ENCODE measurements at regions not wholly inside any gene's neighbourhood (a gene's known extent, or its start where the extent isn't known, plus 50 kb on each side); places are given as distances from the start of the nearest gene placed in this dataset.
"Not testable (repeated sequence)": the region's sequence is repeated elsewhere in the genome, so short reads cannot be mapped to it uniquely, and the experiment has no call there.

DNA sequence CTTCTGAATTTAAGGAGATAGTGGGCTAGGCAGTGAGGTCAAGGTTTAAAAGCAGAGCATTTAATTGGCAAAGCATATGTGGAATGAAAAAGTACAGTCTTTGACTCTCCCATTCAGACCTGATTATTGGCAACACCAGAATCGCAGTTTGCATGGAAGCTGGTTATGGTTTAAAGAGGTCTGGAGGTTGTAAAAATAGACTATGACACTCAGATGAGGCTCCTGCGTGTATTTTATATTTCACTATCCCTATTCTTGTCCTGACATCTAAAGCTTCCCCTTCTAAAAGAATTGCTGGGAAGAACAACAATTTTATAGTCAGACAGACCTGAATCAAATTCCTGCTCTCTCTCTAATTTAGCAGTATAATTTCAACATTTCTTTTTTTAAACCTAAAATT is 302.9 kb downstream of the PCDH7 start:
- no peak for DNase-seq

DNA sequence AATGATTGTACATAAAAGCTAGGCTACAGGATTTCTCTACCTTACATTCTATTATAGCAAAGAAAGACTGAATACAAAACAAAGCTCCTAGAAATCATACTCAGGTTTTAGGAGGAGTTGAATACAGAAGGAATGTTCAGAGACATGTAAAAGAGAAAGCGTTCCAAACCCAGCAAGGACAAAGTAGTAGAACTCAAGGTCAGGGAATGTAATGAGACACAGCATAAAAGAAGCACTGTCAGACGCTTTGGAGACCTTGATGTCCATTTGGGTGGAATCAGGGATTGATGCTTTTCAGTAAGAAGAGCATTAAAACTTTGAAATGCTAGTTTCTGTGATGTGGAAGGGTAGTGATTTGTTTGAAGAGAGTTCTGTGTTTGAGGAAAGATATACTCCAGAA is 303.6 kb downstream of the PCDH7 start:
- no peak for DNase-seq

DNA sequence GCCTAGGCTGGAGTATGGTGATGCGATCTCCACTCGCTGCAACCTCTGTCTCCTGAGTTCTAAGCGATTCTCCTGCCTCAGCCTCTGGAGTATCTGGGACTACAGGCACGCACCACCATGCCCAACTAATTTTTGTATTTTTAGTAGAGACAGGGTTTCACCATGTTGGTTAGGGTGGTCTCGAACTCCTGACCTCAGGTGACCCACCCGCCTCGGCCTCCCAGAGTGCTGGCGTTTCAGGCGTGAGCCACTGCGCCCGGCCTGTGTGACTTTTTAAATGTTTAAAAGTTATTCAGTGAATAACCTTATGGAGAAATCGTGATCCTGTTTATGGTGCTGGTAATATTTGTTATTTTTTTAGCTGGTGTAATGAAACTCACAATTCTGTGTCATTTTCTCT is 304.6 kb downstream of the PCDH7 start:
- DNase-seq: not testable (repeated sequence)

DNA sequence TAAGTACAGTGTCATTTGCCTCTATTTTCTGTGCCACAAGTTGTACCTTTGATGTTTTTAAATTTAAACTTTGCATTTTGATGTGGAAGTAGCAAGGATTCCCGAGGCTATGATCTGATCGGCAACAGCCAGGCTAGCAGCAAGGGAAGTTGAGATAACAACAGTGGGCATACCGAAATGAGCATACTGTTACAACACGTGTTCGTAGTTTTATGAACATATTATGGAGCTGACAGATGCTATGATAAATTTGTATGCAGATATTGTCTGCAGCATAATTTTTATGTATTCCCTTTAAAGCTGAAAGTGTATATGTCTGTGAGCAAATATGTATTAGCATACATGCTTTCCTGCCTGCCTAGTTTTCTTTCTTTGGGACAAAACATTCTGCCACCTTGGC is 306.1 kb downstream of the PCDH7 start:
- no peak for DNase-seq

DNA sequence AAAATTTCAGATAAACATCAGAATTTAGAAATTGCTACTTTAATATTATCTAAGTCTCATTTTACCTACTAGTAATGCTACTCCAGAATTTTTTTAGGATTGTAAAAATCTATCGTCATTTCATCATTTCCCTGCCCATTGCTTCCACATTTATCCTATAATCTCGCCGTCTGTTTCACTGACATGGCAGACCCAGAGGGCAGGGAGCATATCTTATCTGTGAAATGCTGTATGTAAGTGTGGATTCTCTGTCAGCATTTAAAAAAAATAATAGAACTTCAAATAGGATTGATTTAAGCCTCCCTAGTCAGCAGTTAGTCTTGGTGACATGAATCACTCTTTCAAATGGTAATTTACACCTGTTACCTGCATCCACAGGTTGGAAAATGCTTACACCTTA is 314.4 kb downstream of the PCDH7 start:
- no peak for DNase-seq

DNA sequence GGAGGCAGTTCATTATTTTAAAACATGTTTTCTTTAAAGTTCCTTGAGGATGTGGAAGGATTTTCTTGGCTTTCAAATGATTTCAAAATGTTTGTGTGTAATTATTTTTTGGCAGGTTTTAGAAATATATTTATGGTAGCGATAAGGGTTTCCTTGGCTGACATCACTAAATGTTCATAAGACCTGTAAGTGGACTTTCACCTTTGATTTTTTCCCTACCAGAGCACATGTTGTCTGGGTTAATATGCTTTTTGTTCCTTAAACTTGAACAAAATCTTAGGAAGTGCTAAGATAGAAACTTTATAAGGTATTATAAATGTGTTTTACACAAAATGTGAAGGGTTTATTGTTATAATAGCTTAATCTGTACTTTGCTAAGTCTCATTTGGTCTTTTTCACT is 315.6 kb downstream of the PCDH7 start:
- no peak for DNase-seq

DNA sequence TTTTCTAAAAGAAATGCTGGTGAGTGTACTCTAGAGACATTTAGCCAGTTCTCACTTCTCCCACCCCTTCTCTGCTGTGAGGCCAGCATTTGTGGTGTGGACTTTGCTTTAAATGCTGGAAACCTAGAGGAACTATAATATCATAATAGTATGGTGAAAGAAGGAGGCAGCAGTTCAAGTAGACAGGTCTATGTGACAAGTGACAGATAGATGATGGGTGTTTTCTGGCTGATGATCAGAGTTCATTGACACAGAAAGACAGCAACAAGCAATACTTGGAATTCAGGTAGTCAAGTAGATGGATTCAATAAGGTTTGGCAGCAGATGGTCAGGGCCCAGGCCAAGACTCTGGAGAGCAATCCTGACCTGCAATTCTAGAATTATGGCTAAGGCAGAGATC is 317.5 kb downstream of the PCDH7 start:
- DNase-seq: no peak

DNA sequence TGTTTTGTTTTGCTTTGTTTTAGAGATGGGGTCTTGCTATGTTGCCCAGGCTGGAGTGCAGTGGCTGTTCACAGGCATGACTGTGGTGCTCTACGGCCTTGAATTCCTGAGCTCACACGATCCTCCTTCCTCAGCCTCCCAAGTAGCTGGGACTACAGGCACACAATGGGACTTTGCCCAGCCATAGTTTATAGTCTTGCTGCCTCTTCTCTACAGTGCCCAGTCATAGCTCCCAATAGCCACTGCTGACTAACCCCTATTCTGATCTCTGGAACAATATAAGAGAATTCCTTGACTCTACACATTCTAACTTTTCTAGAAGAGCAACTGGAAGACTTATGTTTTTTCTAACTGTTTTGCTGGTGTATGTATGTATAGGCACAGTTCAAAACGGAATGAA is 319.2 kb downstream of the PCDH7 start:
- no peak for DNase-seq

DNA sequence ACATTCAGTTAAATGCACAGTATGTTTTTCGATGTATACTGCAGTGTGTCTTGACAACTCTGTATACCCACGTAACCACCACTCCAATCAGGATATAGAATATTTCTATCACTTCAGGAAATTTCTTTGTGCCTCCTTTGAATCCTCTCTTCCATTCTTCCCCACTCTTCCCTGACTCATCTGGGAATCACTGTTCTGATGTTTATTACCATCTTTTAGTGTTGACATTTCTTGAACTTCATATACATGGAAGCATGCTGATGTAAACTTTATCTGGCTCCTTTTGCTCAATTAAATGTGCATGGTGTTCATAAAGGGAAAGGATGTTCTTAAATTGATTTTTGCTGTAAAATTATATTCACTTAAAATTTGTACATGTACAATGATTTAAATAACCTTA is 319.9 kb downstream of the PCDH7 start:
- no peak for DNase-seq

DNA sequence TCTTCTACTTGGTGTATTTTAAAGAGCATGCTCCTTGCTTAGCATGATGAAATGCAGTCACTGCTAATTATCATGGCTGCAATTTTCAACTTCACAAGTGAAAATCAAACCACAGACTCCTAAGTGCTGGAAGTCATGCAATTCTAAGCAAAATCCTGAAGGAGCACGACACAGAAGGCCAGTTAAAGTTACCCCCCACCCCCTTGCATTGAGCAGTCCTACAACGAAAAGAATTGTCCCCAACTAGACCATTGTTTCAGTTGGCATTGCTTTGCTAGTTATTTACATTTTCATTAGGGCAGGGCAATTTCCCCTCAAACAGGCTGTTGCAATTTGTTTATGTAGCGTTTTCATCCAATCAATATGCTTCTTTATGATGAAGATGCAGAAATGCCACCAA is 321.2 kb downstream of the PCDH7 start:
- DNase-seq: no peak

DNA sequence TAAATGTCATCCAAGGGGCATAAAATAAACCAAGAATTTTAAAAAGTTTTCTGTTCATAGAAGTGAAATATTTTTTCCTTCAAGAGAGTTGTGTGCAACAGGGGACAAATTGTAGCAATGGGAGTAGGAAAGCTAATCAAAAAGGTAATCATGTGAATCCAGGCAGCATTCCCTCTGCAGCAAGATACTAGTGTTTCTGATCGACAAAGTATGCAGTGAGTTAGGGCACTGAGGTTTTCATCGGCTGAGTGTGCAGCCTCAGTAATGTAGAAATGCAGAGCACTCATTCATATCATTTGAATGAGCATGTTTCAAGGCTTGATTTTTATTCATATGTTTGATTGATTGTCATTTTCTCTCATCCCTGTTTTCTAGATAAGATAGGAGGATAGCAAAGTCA is 321.7 kb downstream of the PCDH7 start:
- DNase-seq: no peak

DNA sequence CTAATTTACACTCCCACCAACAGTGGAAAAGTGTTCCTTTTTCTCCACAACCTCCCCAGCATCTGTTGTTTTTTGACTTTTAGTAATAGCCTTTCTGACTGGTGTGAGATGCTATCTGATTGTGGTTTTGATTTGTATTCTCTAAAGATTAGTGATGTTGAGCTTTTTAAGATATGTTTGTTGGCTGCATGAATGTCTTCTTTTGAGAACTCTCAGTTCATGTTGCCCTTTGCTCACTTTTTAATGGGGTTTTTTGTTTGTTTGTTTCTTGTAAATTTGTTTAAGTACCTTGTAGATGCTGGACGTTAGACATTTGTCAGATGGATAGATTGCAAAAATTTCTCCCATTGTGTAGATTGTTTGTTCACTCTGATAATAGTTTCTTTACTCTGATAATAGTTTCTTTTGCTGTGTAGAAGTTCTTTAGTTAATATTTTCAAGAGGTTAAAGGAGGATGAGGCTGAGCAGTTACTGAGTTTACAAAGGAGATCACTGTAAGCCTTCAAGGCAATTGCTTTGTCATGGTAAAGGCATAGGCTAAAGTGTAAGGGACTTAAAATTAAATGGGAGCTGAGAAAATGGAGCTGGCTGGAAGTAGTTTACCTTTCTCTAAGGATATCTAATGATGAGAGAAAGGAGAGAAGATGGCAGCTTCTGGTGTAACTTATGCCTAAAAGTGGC is 323.4 kb downstream of the PCDH7 start:
- DNase-seq: no peak

DNA sequence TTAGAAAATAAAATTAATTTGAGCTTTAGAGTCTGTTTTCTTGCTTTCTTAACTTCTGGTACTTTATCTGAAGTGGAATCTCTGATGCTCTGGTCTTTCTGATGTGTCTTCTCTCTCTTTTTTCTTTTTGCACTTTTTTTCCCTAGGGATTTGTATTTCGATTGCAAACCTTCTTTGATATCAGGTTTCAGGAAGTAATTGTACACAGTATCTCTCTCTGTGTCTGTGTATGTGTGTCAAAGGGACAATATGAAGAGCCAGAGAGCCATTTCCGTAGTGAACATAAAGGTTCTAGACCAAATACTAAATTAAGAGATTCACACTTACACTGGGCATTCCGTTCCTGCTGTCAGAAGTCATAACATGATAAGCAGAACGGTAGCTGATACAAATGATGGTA is 325.0 kb downstream of the PCDH7 start:
- no peak for DNase-seq

DNA sequence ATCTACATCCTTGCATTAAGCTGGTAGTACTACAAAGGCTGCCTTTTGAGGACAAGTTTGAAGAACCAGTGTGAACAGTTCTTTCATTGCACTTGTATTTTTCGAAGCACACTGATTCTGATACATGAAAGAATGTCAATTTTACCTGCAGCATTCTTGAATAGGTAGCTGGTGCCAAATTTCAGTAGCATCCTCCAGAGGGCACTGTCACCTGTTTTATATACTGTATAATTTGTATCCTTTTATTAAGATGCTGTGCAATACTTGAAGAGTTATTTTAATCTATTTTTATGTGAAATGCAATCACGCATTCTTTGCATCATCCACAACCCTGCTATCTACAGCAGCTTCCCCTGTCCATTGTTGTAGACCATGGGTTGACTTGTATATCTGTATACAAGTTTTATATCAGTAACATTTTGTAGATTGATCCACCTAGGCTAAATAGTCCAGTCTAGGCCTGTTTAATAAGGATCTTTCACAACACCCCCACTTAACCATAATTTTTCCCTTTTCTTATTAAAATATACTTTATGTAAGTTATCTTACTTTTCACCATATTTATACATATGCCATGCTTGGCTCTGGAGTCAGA is 325.7 kb downstream of the PCDH7 start:
- peak; percentile 8 for DNase-seq

DNA sequence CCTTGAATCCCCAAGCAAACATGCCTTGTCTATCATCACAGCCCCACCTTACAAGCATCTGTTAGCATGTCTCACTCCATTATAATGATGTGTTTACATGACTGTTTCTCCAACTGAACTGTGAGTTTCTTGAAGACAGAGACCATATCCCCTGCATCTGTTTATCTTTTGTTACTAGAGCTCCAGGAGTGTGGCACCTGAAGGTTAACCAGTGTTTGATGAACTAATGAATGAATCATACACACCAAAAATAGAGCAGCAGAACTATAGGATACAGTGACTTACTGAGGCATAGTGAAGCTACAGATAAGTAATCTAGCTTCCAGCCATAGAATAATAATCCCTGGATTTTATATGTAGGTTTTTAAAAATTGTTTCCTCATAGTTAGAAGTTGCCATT is 331.0 kb downstream of the PCDH7 start:
- no peak for DNase-seq

DNA sequence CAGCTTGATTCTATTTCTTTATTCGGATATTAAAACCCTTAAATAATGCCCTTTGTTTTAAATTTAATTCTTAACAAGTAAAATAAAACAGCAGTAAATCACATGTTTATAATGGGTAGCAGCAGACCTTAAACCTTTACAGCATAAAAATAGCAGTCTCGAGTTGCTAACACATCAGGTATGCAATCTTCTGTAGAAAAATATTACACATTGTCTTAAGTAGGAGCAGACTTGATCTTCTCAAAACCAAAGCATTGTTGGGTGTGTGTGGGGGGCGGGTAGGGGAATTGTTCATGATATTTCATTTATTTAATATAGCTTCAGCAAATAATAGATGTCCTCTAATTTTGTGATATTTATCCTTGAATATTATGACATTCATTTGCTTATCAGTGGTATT is 331.4 kb downstream of the PCDH7 start:
- no peak for DNase-seq

DNA sequence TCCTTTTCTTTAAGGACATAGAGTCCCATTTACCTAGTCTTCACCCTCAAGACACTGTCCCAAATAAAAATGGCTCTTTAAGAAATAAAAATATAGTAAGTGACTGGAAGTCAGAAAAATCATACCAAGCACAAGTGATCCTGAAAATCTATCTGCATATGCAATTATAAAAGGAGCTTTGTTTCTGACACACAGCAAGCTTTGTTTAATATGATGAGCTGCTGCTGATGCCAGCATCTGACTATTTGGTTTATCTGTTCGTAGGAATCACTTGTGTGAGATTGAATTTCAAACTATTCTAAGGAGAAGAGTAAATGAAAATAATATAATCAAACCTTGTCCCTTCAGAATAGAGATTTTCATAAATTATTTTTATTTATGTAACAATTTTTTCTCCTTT is 332.4 kb downstream of the PCDH7 start:
- no peak for DNase-seq

DNA sequence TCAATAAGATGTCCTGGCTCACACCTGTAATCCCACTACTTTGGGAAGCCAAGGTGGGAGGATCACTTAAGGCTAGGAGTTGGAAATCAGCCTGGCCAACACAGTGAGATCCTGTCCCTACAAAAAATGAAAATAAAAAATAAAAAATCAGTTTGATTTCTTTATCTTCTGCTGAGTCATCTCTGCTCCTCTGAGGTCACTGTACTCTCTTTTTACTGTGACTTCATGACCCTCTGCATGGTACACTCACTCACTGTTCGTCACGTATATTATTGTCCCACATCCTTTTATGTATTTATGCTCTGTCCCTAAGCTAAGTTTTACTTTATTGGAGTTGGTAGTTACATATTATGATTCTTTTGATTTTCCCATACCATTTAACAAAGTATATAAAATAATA is 333.3 kb downstream of the PCDH7 start:
- DNase-seq: no peak

DNA sequence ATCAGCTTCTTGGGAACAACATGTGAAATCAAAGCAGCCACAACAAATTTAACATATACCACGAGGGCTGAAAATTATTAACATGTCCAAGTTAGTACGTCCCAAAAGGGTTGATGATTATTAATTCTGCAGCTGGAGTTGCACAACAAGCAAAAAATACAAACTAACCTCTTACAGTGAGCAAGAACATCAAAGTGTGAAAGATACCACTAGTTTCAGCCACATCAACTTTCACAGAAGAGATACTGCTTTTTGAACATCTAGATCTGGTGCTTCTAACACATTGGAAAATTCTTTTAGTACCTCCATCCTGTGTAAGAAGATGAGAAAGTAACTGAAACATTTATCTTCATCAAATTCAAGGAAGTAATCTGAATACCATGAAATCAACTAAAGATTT is 334.1 kb downstream of the PCDH7 start:
- DNase-seq: no peak

DNA sequence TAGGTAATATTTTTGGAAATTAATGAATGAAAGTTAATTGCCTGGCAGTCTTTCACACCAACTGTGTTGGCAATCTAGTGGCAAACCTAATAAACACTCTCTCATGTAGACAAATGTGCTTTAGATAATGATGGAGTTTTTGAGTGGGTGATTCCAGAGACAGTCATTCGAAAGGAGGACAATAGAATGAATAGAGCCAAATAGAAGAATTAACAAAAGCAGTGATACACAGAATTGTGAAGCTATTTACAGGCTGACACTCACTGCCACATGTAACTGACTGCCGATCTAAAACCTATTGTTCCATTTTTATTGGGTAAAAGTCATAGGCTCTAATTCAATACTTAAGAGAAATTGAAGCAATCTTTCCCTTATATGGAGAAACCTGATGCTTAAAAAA is 338.5 kb downstream of the PCDH7 start:
- no peak for DNase-seq

DNA sequence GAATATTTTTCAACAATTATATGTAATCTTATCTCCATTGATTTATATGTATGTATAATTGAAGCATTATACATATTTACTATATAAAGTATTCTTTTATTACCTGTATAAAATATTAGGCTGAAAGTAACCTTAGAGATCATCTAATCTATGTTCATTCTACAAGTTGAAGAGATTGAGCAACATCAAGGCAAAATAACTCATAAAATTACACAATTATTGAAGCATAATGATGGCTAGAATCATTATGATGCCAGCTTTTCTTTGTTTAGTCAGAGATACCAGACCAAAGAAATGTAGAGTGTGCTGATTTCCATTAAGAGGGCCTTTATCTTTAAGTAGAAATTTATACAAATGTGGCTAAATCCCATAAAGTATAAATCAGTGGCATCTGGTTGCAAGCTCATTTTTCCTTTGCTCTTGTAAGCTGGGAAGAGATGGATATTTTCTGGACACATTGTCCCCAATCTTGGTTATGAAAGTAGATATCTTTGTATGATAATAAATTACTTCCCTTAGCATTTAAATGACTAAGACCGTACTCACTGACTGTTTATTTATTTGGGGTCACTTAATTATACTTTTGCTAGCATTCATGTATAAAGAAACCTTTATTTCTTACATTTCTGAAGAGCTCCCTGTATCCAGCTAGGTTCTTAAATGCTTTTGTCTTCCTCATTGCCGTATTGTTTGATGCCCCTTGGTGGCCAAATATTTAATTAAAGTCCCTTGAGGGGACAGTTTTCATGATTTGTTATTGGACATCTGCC is 339.8 kb downstream of the PCDH7 start:
- DNase-seq: no peak

DNA sequence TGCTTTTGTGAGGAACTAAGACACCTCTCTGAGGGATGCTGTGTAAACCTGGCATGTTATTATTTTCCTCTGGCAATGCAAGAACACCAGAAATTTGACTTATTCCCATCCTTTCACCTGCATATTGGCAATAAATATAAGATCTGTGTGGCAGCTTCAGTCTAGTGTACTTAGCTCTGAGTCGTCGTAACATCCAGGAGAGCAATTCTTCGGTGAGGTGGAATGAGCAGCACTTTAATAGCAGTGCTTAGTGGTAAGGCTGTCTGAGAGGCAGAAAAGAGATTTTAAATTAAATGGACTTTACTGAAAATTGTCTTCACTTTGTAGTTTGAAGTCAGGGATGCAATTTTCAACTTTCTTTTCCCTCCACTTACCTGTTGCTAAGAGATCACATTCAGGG is 344.9 kb downstream of the PCDH7 start:
- no peak for DNase-seq

DNA sequence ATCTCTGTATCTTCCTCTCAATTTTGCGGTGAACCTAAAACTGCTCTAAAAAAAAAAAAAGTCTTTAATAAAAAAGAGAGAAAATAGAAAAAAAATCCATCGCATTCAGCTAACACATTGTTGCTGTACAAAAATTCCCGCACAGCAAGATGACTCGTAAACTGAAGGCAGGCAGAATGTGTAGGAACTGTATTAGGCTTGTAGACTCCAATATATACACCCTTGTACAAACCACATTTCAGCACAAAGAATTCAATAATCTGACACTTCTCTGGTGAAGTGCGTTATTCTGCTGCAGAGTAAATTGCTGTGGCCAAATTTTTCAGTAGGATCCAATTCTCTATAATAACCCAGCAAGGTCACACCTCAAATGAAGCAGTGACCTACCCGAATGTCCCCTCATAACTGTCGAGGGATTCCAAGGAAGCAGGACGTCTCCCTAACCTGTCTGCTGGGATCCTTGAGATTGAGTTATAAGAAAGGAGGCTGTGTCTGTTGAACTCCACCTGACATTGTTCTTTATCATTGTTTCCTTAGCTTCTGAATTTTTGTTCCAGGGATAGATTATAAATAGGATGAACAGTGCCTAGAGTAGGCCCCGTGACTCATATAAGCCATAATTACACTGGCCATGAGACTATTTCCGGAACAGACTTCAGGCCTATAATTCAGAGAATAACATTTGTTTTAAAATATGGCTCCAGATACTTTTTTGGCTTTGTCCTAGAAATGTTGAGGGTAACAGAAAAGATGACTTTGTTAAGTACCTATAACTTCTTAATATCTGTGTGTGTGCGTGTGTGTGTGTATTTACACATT is 348.3 kb downstream of the PCDH7 start:
- no peak for DNase-seq

DNA sequence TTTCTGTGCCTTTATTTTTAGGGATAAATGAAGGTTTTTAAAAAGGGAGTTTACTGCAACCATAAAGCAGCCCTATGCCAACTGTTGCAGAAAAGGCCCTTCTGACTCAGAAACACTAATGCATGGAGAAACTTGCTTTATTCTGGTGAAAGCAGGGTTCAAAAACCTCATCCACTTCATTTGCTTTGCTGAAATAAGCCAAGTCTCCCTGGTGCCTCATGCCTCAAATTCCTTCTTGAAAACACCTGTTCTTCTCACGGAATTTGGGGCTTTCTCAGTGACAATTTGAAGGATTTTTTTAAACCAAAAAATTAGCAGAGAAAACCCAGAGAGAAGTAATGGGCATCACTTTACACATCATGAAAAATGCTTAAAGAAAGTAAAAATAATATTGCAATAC is 349.0 kb downstream of the PCDH7 start:
- no peak for DNase-seq
